Common myeloid progenitor, CD34-positive (primary cell): ENCODE measurements at regions not wholly inside any gene's neighbourhood (a gene's known extent, or its start where the extent isn't known, plus 50 kb on each side); places are given as distances from the start of the nearest gene placed in this dataset.

Experiments used
- CTCF ChIA-PET: fragments of 350-600 bp; sonication (Branson Sonifier 250); formaldehyde crosslinking; loops from one replicate; lab custom pipeline; 2021; ENCODE audit warnings: antibody characterized with exemption; lab: Charles Lee
- POLR2A ChIA-PET: fragments of 350-600 bp; sonication (Branson Sonifier 250); formaldehyde crosslinking; loops from one replicate; lab custom pipeline; 2021; ENCODE audit warnings: antibody characterized with exemption; lab: Charles Lee
- DNase-seq, 3 donors: peaks; one replicate each; pipeline versions ENCODE4 v3.0.0 to v3.0.0-alpha.2; 2013
- H3K27ac ChIP-seq, 2 experiments: 1 replicate in 1 of 2; 2 replicates in 1 of 2; pipeline ENCODE4 v1.7.0; 2013; ENCODE audit warnings: inconsistent platforms in 2 of 2, low read length in 2 of 2, mild to moderate bottlenecking in 2 of 2, low read depth in 1 of 2, moderate library complexity in 1 of 2; ENCODE audit not compliant: severe bottlenecking in 2 of 2, insufficient read depth in 1 of 2, poor library complexity in 1 of 2
- H3K27me3 ChIP-seq, 5 experiments: replicated peaks in 2 of 5; 1 replicate in 3 of 5; 2 replicates in 2 of 5; pipeline versions ENCODE4 v1.6.1 to v1.7.0; 2013; ENCODE audit warnings: low read length in 4 of 5, mild to moderate bottlenecking in 2 of 5, moderate library complexity in 2 of 5, inconsistent platforms in 1 of 5; ENCODE audit not compliant: insufficient read depth in 5 of 5, control insufficient read depth in 4 of 5
- H3K36me3 ChIP-seq, 4 experiments: 1 replicate in 2 of 4; 2 replicates in 2 of 4; pipeline versions ENCODE4 v1.6.1 to v1.7.0; 2013; ENCODE audit warnings: low read length in 3 of 4, control low read depth in 1 of 4, mild to moderate bottlenecking in 1 of 4; ENCODE audit not compliant: control insufficient read depth in 4 of 4, insufficient read depth in 4 of 4
- H3K4me1 ChIP-seq, 4 experiments: 1 replicate in 3 of 4; 2 replicates in 1 of 4; pipeline versions ENCODE4 v1.6.1 to v1.7.1; 2013; ENCODE audit warnings: low read length in 3 of 4, mild to moderate bottlenecking in 3 of 4, control low read depth in 1 of 4, inconsistent platforms in 1 of 4, moderate library complexity in 1 of 4; ENCODE audit not compliant: control insufficient read depth in 4 of 4, insufficient read depth in 4 of 4; ENCODE audit errors: control extremely low read depth in 1 of 4
- H3K4me3 ChIP-seq, 7 experiments: 1 replicate in 4 of 7; 2 replicates in 3 of 7; pipeline versions ENCODE4 v1.5.1 to v1.7.0; 2013; ENCODE audit warnings: mild to moderate bottlenecking in 7 of 7, low read length in 6 of 7, moderate library complexity in 6 of 7, inconsistent platforms in 2 of 7, low read depth in 2 of 7, control low read depth in 1 of 7; ENCODE audit not compliant: insufficient read depth in 4 of 7, control insufficient read depth in 1 of 7; ENCODE audit errors: extremely low read depth in 1 of 7
- H3K9me3 ChIP-seq, 5 experiments: 1 replicate in 4 of 5; 2 replicates in 1 of 5; pipeline versions ENCODE4 v1.6.1 to v1.7.1; 2013; ENCODE audit warnings: low read length in 4 of 5, mild to moderate bottlenecking in 2 of 5, inconsistent platforms in 1 of 5, low read depth in 1 of 5, moderate library complexity in 1 of 5; ENCODE audit not compliant: control insufficient read depth in 4 of 5, insufficient read depth in 2 of 5; ENCODE audit errors: control extremely low read depth in 1 of 5
- WGBS: methylation state at CpG from one replicate; pipeline ENCODE4 v1.1.5; 2013; ENCODE audit not compliant: insufficient coverage; 5-methylcytosine and 5-hydroxymethylcytosine counted together

- Histone ChIP-seq H3K4me3 (no peak overlapping the region), H3K4me1 (peaks cover 0 to 6% (median 0%) of the 10 kb centered on the region in 4 experiments), H3K9me3 (no peaks in the 10 kb centered on the region), H3K36me3 (no peaks in the 10 kb centered on the region), H3K27me3 (no peaks in the 10 kb centered on the region), H3K27ac (no peak overlapping the region)
- ChIA-PET POLR2A (no interaction called here), CTCF (no interaction called here)
- WGBS: 73% methylated on average over 7 of the region's 14 CpGs
- DNase-seq: no peak
Observed at GRCh38 chr19:5216141-5216847, 124.3 kb downstream of the PTPRS start.

GRCh38 chr19:5215431-5215830 is 125.2 kb downstream of the PTPRS start:
- 95% methylated on average over 14 of the region's 18 CpGs for WGBS
- Histone ChIP-seq H3K4me3 (no peak overlapping the region), H3K9me3 (peaks cover 0 to 4% (median 0%) of the 10 kb centered on the region in 5 experiments), H3K36me3 (no peaks in the 10 kb centered on the region), H3K27me3 (no peaks in the 10 kb centered on the region), H3K4me1 (peaks cover 0 to 6% (median 0%) of the 10 kb centered on the region in 4 experiments), H3K27ac (no peak overlapping the region)
- CTCF ChIA-PET: no interaction called here
- POLR2A ChIA-PET: no interaction called here
- DNase-seq: no peak

GRCh38 chr19:5214902-5215301 is 125.7 kb downstream of the PTPRS start:
- H3K36me3 ChIP-seq: no peaks in the 10 kb centered on the region
- peaks cover 0 to 6% (median 0%) of the 10 kb centered on the region in 4 experiments for H3K4me1 ChIP-seq
- no peaks in the 10 kb centered on the region for H3K27me3 ChIP-seq
- no peak overlapping the region for H3K4me3 ChIP-seq
- DNase-seq: no peak
- POLR2A ChIA-PET: no interaction called here
- CTCF ChIA-PET: no interaction called here
- 98% methylated on average over 6 of the region's 6 CpGs for WGBS
- H3K27ac ChIP-seq: no peak overlapping the region
- H3K9me3 ChIP-seq: peaks cover 0 to 6% (median 0%) of the 10 kb centered on the region in 5 experiments

GRCh38 chr19:5214371-5214770 is 126.2 kb downstream of the PTPRS start:
- Histone ChIP-seq H3K4me1 (peaks cover 0 to 6% (median 0%) of the 10 kb centered on the region in 4 experiments), H3K36me3 (no peaks in the 10 kb centered on the region), H3K27me3 (no peaks in the 10 kb centered on the region), H3K4me3 (no peak overlapping the region), H3K27ac (no peak overlapping the region), H3K9me3 (peaks cover 0 to 6% (median 0%) of the 10 kb centered on the region in 5 experiments)
- POLR2A ChIA-PET: no interaction called here
- no peak for DNase-seq
- CTCF ChIA-PET: no interaction called here
- 95% methylated on average over 23 of the region's 23 CpGs for WGBS

- H3K4me1 ChIP-seq: peaks cover 0 to 6% (median 0%) of the 10 kb centered on the region in 4 experiments
- 94% methylated on average over 2 of the region's 3 CpGs for WGBS
- no peaks in the 10 kb centered on the region for H3K36me3 ChIP-seq
Observed at GRCh38 chr19:5213667-5214066, 126.9 kb downstream of the PTPRS start.

GRCh38 chr19:5212101-5212500 is 128.5 kb downstream of the PTPRS start:
- ChIA-PET POLR2A (no interaction called here), CTCF (no interaction called here)
- H3K27ac ChIP-seq: no peak overlapping the region
- H3K36me3 ChIP-seq: no peaks in the 10 kb centered on the region
- no peak for DNase-seq
- WGBS: 98% methylated on average over 30 of the region's 30 CpGs
- H3K9me3 ChIP-seq: peaks cover 0 to 6% (median 0%) of the 10 kb centered on the region in 5 experiments
- H3K4me1 ChIP-seq: peaks cover 0 to 6% (median 0%) of the 10 kb centered on the region in 4 experiments
- H3K27me3 ChIP-seq: no peaks in the 10 kb centered on the region
- no peak overlapping the region for H3K4me3 ChIP-seq

More at GRCh38 chr19:5213667-5214066, 126.9 kb downstream of the PTPRS start:
- ChIA-PET POLR2A (no interaction called here), CTCF (no interaction called here)
- Histone ChIP-seq H3K9me3 (peaks cover 0 to 6% (median 0%) of the 10 kb centered on the region in 5 experiments), H3K27ac (no peak overlapping the region), H3K4me3 (no peak overlapping the region), H3K27me3 (no peaks in the 10 kb centered on the region)
- no peak for DNase-seq

- Histone ChIP-seq H3K9me3 (peaks cover 0 to 6% (median 0%) of the 10 kb centered on the region in 5 experiments), H3K27ac (no peak overlapping the region), H3K27me3 (no peaks in the 10 kb centered on the region), H3K36me3 (no peaks in the 10 kb centered on the region), H3K4me3 (no peak overlapping the region), H3K4me1 (peaks cover 0 to under 1% (median 0%) of the 10 kb centered on the region in 4 experiments)
- WGBS: 97% methylated on average over 8 of the region's 9 CpGs
- no peak for DNase-seq
- POLR2A ChIA-PET: no interaction called here
- CTCF ChIA-PET: no interaction called here
Observed at GRCh38 chr19:5211217-5211822, 129.3 kb downstream of the PTPRS start.
